GM19351 (cell line): ENCODE measurements at regions not wholly inside any gene's neighbourhood (a gene's known extent, or its start where the extent isn't known, plus 50 kb on each side); places are given as distances from the start of the nearest gene placed in this dataset.
"Not testable (repeated sequence)": the region's sequence is repeated elsewhere in the genome, so short reads cannot be mapped to it uniquely, and the experiment has no call there.

Experiments used
- ATAC-seq: cut with Tn5 transposase; IDR thresholded peaks from one replicate; pipeline ENCODE4 v1.9.1; 2021; ENCODE audit warnings: mild to moderate bottlenecking, moderate library complexity; ENCODE audit not compliant: unreplicated experiment

- ATAC-seq: no peak
These were observed 1380.4 kb downstream of the STIM2 start for GRCh38 chr4:28241021-28241420.

GRCh38 chr4:28247805-28248204 lies 1387.2 kb downstream of the STIM2 start:
- no peak for ATAC-seq

GRCh38 chr4:28248269-28248668 lies 1387.6 kb downstream of the STIM2 start:
- ATAC-seq: no peak

GRCh38 chr4:28250646-28251045 lies 1390.0 kb downstream of the STIM2 start:
- no peak for ATAC-seq

GRCh38 chr4:28251831-28252230 lies 1391.2 kb downstream of the STIM2 start:
- ATAC-seq: no peak

GRCh38 chr4:28254003-28254402 lies 1393.4 kb downstream of the STIM2 start:
- no peak for ATAC-seq

GRCh38 chr4:28256295-28256694 lies 1395.7 kb downstream of the STIM2 start:
- no peak for ATAC-seq

- no peak for ATAC-seq
These were observed 1399.3 kb downstream of the STIM2 start for GRCh38 chr4:28259951-28260350.

- no peak for ATAC-seq
These were observed 1406.5 kb downstream of the STIM2 start for GRCh38 chr4:28267166-28267565.

GRCh38 chr4:28269426-28269825 lies 1408.8 kb downstream of the STIM2 start:
- ATAC-seq: no peak

- no peak for ATAC-seq
These were observed 1417.3 kb downstream of the STIM2 start for GRCh38 chr4:28277931-28278330.

- no peak for ATAC-seq
These were observed 1418.0 kb downstream of the STIM2 start for GRCh38 chr4:28278676-28279075.

- no peak for ATAC-seq
These were observed 1418.6 kb downstream of the STIM2 start for GRCh38 chr4:28279249-28279648.

- not testable (repeated sequence) for ATAC-seq
These were observed 1425.6 kb downstream of the STIM2 start for GRCh38 chr4:28286266-28286665.

GRCh38 chr4:28287831-28288233 lies 1427.2 kb downstream of the STIM2 start:
- no peak for ATAC-seq

- ATAC-seq: no peak
These were observed 1435.6 kb downstream of the STIM2 start for GRCh38 chr4:28296239-28296638.

GRCh38 chr4:28310926-28311325 lies 1450.3 kb downstream of the STIM2 start:
- ATAC-seq: no peak

GRCh38 chr4:28312497-28312896 lies 1451.9 kb downstream of the STIM2 start:
- ATAC-seq: not testable (repeated sequence)

GRCh38 chr4:28313729-28314713 lies 1453.4 kb downstream of the STIM2 start:
- ATAC-seq: no peak

GRCh38 chr4:28317221-28317620 lies 1456.6 kb downstream of the STIM2 start:
- no peak for ATAC-seq

- ATAC-seq: no peak
These were observed 1473.6 kb downstream of the STIM2 start for GRCh38 chr4:28334249-28334648.

GRCh38 chr4:28341784-28342183 lies 1481.1 kb downstream of the STIM2 start:
- ATAC-seq: no peak

- ATAC-seq: no peak
These were observed 1489.8 kb downstream of the STIM2 start for GRCh38 chr4:28350485-28350884.
